Stimulated activated naive B cell treated with anti-CD40 and anti-IgM and Interleukin-4, amounts not matched to agents 10 μg/mL and 1 μg/mL and 100 μg/mL, for 72 hours (primary cell): ENCODE measurements at regions not wholly inside any gene's neighbourhood (a gene's known extent, or its start where the extent isn't known, plus 50 kb on each side); places are given as distances from the start of the nearest gene placed in this dataset.

Experiments used
- ATAC-seq, 2 donors: fragments of 150-1000 bp; cut with Tn5 transposase; replicated peaks; 2 replicates each; pipeline ENCODE4 v1.10.0; 2021; ENCODE audit warnings: moderate library complexity in 1 of 2
- DNase-seq: peaks from one replicate; pipeline ENCODE4 v3.0.0; 2021
- H3K27ac Mint-ChIP-seq: one replicate; pipeline ENCODE4 v1.8.0; 2022; ENCODE audit warnings: mild to moderate bottlenecking, mixed read lengths
- H3K27me3 Mint-ChIP-seq, 2 donors: one replicate each; pipeline ENCODE4 v1.8.0; 2022; ENCODE audit warnings: mixed read lengths in 2 of 2
- H3K36me3 Mint-ChIP-seq, 2 donors: one replicate each; pipeline ENCODE4 v1.8.0; 2022; ENCODE audit warnings: mixed read lengths in 2 of 2, mild to moderate bottlenecking in 1 of 2
- H3K4me1 Mint-ChIP-seq, 2 donors: one replicate each; pipeline ENCODE4 v1.8.0; 2022; ENCODE audit warnings: mixed read lengths in 2 of 2, mild to moderate bottlenecking in 1 of 2
- H3K4me3 Mint-ChIP-seq, 2 donors: one replicate each; pipeline ENCODE4 v1.8.0; 2022; ENCODE audit warnings: mild to moderate bottlenecking in 2 of 2, mixed read lengths in 2 of 2, moderate library complexity in 1 of 2
- H3K9me3 Mint-ChIP-seq, 2 donors: one replicate each; pipeline ENCODE4 v1.8.0; 2022; ENCODE audit warnings: mixed read lengths in 2 of 2, mild to moderate bottlenecking in 1 of 2

DNA sequence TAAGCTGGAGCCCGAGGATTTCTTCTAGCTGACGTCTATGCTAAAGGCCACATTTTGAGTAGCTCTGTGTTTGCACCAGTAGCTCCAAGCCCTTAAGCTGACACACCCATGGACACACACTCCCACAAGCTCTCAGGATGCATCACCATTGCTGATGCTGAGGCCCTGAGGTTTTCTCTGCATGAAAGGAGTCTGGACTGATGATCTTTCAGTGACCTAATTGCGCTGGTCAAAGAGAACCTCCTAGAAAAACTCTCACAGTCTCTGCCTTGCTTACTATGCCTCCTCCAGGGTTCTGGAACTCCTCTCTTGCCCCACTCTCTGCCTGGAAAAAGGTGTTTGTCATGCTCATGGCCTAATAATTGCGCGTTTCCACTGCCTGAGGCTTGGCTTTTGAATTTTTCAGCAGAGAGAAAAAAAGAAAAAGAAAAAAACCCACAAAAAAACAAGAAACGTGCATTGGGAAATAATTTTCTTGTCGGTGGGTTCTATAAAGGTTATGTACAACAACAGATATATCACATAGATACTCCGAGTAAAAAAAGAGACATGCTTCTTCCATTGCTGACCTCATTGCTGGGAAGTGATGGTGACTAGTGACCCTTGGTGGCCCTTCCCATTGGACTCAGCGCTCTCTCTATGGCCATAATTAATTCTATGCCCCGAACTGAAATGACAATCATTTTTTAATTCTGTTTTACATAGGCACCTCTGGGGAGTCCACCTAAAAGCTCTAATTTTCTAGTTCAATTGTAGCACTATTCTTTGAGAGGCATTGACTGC lies 297.0 kb downstream of the TDRD15 start:
- Mint-ChIP-seq H3K4me3 (no peak overlapping the region), H3K27ac (no peak overlapping the region), H3K4me1 (no peaks in the 10 kb centered on the region), H3K27me3 (no peaks in the 10 kb centered on the region), H3K9me3 (peaks cover 3 to 9% of the 10 kb centered on the region in 2 donors), H3K36me3 (no peaks in the 10 kb centered on the region)
- ATAC-seq (no peak), DNase-seq (no peak)

DNA sequence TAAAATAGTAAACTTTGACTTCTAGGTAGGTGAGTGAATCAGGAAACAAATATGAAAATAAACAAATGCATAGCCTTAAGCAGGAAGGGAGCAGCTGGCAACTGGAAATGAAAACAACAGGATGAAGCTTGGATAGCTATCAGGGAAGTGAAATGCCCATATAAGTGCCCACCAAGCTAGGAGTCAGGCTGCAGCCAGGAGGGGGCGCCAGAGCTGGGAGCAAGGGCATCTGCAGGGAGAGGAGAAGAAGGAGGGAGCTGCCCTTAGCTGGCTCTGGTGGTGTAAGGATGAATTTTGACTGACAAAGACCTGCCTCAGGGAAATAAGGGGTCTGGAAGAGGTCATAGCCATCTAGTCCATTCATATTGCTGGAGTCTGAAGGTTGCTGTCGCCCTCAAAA lies 298.3 kb downstream of the TDRD15 start:
- H3K27me3 Mint-ChIP-seq, result no peaks in the 10 kb centered on the region
- no peaks in the 10 kb centered on the region for H3K36me3 Mint-ChIP-seq
- ATAC-seq, result no peak
- no peaks in the 10 kb centered on the region for H3K4me1 Mint-ChIP-seq
- no peak overlapping the region for H3K27ac Mint-ChIP-seq
- H3K4me3 Mint-ChIP-seq, result no peak overlapping the region
- DNase-seq, result no peak
- H3K9me3 Mint-ChIP-seq, result peaks cover 3 to 7% of the 10 kb centered on the region in 2 donors

DNA sequence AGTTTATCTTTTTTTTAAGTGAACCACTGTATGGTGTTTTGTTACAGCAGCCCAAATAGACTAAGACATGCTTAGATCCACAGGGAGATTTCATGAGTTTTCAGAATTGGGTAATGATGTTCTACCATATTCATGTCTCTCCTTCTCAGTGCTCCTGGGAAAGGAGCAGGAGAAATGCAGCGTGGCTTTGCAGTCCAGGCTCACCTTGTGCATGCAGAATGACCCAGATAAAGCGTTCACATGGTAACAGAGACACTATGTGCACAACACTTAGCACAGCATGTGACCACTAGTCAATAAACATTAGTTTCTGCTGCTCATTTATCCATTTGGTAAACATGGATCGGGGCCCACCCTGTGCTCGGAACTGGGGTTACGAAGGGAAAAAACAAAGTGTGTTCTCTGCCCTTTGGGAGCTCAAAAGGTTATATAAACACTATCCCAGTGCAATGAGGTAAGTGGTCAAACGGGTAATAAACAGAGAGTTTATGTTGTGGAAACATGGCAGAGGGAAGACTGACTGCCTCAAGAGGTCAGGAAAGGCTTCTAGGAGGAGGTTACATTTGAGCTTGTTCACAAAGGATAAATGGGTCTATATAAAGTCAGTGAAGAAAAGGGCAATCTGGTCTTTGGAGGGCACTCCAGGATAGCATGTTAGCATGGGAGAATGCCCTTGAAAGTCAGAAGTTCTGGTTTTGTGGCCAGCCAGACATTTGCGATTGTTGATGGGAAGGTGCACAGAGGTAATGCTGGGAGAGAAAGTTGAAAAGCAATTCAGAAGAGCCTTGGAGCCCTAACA lies 299.2 kb downstream of the TDRD15 start:
- Mint-ChIP-seq H3K36me3 (no peaks in the 10 kb centered on the region), H3K27ac (no peak overlapping the region), H3K4me1 (no peaks in the 10 kb centered on the region), H3K4me3 (no peak overlapping the region), H3K27me3 (no peaks in the 10 kb centered on the region), H3K9me3 (peaks cover 3 to 7% of the 10 kb centered on the region in 2 donors)
- DNase-seq (no peak), ATAC-seq (no peak)

DNA sequence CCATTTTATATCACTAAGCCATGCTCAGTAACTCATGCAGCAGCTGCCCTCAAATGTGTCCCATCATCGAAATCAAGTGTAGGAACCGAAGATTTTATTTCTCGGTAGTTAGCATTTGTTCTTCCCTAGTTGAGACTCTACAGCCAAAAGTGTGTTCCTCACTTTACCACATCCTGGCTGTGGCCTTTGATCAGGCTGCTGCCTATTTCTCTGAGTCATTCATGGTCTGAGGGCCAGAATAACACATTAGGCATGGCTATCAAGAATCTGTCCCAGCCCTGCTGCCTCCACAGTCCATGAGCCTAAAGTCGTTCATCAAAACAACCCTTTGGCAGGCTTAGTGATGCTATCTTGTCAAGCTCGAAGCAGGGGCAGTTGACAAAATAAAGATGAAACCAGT lies 300.1 kb downstream of the TDRD15 start:
- ATAC-seq, result no peak
- Mint-ChIP-seq H3K4me1 (no peaks in the 10 kb centered on the region), H3K9me3 (peaks cover 3 to 7% of the 10 kb centered on the region in 2 donors), H3K4me3 (no peak overlapping the region), H3K36me3 (no peaks in the 10 kb centered on the region), H3K27ac (no peak overlapping the region), H3K27me3 (no peaks in the 10 kb centered on the region)
- DNase-seq, result no peak

DNA sequence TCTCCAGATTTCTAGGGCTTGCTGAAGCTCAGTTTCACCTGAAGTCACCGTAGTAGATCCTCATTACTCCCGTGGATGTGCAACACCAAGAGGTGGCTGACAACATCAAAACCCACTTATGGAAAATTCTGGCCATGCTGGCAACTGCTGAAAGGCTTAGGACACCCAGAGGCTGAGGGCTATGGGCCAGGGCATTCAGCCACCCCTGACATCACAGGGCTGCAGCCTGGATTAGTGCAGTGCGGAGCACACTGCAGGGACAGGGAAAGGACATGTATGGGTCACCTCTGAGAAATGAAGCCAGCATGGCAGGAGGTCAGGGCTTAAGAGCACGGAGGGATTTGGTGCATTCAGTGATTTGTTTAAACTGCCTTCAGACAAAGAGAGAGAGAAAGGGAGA lies 300.6 kb downstream of the TDRD15 start:
- Mint-ChIP-seq H3K27me3 (no peaks in the 10 kb centered on the region), H3K9me3 (peaks cover 3 to 7% of the 10 kb centered on the region in 2 donors), H3K4me1 (no peaks in the 10 kb centered on the region), H3K4me3 (no peak overlapping the region), H3K36me3 (no peaks in the 10 kb centered on the region), H3K27ac (no peak overlapping the region)
- no peak for DNase-seq
- ATAC-seq, result no peak

DNA sequence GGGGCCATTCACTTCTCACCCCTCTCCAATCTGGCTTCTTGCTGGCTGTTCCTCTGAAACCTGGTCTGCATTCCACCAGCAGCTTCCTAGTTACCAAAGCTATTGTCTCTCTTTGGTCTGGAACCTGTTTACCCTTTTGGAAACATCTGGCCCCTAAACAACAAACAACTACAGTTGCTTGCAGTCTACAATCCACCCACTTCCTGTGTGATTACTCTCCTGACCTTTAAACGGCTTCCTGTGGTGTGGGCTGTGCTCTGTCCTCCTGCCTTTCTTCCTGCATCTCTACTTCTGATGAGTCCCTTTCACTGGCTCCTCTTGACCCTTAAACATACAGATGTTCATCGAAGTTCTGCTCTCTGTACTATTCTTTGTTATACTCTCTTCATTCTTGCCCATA lies 303.8 kb downstream of the TDRD15 start:
- H3K27me3 Mint-ChIP-seq, result no peaks in the 10 kb centered on the region
- H3K4me3 Mint-ChIP-seq, result no peak overlapping the region
- ATAC-seq, result no peak
- peaks cover 4 to 6% of the 10 kb centered on the region in 2 donors for H3K9me3 Mint-ChIP-seq
- H3K4me1 Mint-ChIP-seq, result no peaks in the 10 kb centered on the region
- no peak overlapping the region for H3K27ac Mint-ChIP-seq
- DNase-seq, result no peak
- no peaks in the 10 kb centered on the region for H3K36me3 Mint-ChIP-seq

DNA sequence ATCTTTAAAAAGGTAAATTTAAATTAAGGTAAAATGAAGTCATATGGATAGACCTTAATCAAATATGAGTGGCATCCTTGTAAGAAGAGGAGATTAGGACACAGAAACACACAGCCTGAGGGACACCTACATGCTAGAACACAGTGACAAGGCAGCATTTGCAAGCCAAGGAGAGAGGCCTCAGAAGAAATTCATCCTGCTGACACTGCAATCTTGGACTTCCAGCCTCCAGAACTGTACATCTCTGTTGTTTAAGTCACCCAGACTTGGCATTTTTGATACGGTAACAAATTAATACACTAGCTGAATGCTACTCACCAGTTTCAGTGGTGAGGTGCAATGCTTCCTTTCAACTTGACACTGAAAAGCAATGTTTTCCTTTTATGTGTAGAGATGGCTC lies 305.0 kb downstream of the TDRD15 start:
- DNase-seq (no peak), ATAC-seq (no peak)
- no peaks in the 10 kb centered on the region for H3K36me3 Mint-ChIP-seq
- no peak overlapping the region for H3K4me3 Mint-ChIP-seq
- H3K9me3 Mint-ChIP-seq, result peaks cover 4 to 6% of the 10 kb centered on the region in 2 donors
- no peaks in the 10 kb centered on the region for H3K4me1 Mint-ChIP-seq
- H3K27me3 Mint-ChIP-seq, result no peaks in the 10 kb centered on the region
- no peak overlapping the region for H3K27ac Mint-ChIP-seq

DNA sequence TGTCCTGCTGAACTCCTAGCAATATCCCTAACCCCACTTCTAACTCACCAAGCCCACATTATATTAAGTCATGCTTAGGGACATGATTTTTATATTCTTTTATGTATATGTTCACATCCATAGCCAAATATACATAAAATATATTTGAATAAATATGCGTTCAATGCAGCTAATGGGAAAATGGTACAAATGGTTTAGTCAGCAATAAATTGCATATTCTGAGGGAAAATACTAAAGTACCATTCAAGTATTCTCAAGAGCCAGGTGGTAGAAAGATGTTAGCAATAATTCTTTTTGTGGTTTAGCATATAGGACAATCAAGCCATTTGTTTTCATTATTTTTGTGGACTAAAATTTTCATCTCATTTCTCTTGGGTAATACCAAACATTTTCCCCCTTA lies 306.0 kb downstream of the TDRD15 start:
- no peak overlapping the region for H3K4me3 Mint-ChIP-seq
- H3K27me3 Mint-ChIP-seq, result no peaks in the 10 kb centered on the region
- DNase-seq, result no peak
- no peak overlapping the region for H3K27ac Mint-ChIP-seq
- no peaks in the 10 kb centered on the region for H3K36me3 Mint-ChIP-seq
- no peaks in the 10 kb centered on the region for H3K4me1 Mint-ChIP-seq
- H3K9me3 Mint-ChIP-seq, result peaks cover 6% of the 10 kb centered on the region in 2 donors
- ATAC-seq, result no peak

DNA sequence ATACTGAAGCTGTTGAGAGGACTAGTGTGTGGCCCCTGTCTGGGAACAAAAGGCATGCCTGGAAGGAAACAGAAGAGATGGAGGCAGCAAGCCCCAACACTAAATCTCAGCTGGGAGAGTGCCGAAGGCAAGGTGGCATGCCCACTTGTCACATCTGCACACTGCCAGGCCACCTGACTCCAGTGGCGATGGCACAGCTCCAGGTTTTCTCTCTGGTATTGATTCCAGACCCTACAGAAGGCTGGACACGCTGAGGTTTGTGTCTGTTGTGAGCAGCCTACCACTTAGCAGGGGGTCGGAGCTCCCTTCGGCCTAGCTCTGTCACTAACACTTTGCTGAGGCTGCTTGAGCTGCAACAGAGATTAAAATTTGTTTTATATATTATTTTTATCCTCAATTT lies 307.3 kb downstream of the TDRD15 start:
- no peak overlapping the region for H3K27ac Mint-ChIP-seq
- H3K9me3 Mint-ChIP-seq, result peaks cover 6% of the 10 kb centered on the region in 2 donors
- no peaks in the 10 kb centered on the region for H3K4me1 Mint-ChIP-seq
- no peaks in the 10 kb centered on the region for H3K27me3 Mint-ChIP-seq
- ATAC-seq (no peak), DNase-seq (no peak)
- H3K36me3 Mint-ChIP-seq, result no peaks in the 10 kb centered on the region
- no peak overlapping the region for H3K4me3 Mint-ChIP-seq

DNA sequence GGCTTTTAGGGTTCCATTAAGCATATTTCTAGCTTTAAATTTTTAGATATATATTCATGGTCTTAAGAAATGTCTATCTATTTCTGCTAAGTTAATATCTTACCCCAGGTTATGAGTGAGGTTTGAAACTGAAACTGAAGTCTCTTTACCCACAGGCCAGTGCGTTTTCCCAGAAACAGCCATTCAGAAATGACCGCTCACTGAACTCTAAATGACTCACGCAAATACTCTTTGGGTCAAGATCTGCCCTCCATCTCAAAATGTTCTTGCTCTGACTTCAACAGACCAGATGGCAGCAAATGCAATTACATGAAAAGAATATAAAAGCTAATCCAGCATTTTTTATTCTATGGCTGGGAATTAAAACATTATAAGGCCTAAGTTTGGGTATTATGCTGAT lies 315.2 kb downstream of the TDRD15 start:
- Mint-ChIP-seq H3K36me3 (no peaks in the 10 kb centered on the region), H3K4me1 (no peaks in the 10 kb centered on the region), H3K9me3 (peaks cover 0 to 8% of the 10 kb centered on the region in 2 donors), H3K27ac (no peak overlapping the region), H3K4me3 (no peak overlapping the region), H3K27me3 (no peaks in the 10 kb centered on the region)
- DNase-seq (no peak), ATAC-seq (no peak)

DNA sequence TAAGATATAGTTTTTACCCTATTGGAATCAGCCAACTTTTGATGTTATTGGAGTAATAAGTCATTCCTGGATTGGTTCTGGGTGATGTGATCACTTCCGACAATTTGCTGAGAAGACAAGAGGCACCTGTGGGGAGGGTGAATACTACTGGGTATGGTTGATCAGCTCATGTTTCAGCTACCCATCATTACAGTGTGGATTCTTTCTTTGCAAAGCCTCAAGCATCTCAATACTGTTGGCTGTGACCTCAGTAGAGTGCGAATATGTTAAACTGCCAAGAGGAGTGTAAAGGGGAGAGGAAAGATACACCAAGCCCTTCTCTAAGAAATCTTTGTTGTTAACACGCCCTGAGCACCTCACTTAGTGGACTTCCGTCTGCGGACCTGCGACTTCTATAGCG lies 317.7 kb downstream of the TDRD15 start:
- ATAC-seq (no peak), DNase-seq (no peak)
- no peaks in the 10 kb centered on the region for H3K4me1 Mint-ChIP-seq
- peaks cover 0 to 5% of the 10 kb centered on the region in 2 donors for H3K9me3 Mint-ChIP-seq
- H3K27ac Mint-ChIP-seq, result no peak overlapping the region
- no peaks in the 10 kb centered on the region for H3K27me3 Mint-ChIP-seq
- no peak overlapping the region for H3K4me3 Mint-ChIP-seq
- no peaks in the 10 kb centered on the region for H3K36me3 Mint-ChIP-seq

DNA sequence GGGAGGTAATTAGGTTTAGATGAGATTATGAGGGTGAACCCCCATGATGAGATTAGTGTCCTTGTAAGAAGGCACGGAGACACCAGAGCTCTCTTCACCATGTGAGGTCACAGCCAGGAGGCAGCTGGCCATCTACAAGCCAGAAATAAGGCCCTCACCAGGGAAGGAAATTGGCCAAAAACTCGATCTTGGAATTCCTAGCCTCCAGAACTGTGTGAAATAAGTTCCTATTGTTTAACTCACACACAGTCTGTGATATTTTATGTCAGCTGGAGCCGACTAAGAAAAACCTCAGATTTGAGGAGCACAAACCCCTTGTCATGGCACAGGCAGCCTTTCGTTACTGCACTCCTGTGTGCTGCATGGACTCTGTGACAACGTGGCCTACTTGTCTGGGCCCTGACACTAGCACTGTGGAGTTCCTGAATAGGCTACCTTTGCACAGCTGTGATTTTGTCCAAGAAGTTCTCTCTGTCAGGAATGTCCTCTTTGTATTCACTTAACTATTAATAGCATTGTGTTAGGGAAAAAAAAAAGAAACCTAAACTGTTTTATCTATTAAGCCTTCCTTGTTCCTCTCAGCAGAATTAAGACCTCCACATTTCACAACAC lies 319.8 kb downstream of the TDRD15 start:
- DNase-seq (no peak), ATAC-seq (no peak)
- H3K36me3 Mint-ChIP-seq, result no peaks in the 10 kb centered on the region
- no peaks in the 10 kb centered on the region for H3K27me3 Mint-ChIP-seq
- no peaks in the 10 kb centered on the region for H3K4me1 Mint-ChIP-seq
- no peak overlapping the region for H3K27ac Mint-ChIP-seq
- H3K4me3 Mint-ChIP-seq, result no peak overlapping the region
- peaks cover 0 to 4% of the 10 kb centered on the region in 2 donors for H3K9me3 Mint-ChIP-seq

DNA sequence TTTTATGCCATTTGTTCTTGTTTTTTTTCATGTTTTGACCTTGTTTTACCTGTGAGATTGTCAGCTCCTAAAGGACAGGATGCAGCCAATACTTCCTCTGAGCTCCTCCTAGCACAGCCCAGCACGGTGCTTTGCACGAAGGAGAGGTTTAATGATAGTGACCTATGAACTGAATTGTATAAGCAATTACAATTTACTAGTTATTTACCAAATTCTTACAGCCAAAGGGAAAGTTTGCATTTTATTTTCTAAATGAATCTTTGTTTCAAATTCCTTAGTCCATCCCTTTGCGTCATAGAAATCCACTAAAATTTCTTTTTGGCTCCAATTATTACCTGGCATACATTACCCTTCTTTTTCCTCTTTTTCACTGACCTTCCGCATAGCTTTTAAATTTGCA lies 326.1 kb downstream of the TDRD15 start:
- peaks cover 0 to 1% of the 10 kb centered on the region in 2 donors for H3K9me3 Mint-ChIP-seq
- H3K4me3 Mint-ChIP-seq, result no peak overlapping the region
- no peak overlapping the region for H3K27ac Mint-ChIP-seq
- H3K4me1 Mint-ChIP-seq, result no peaks in the 10 kb centered on the region
- H3K36me3 Mint-ChIP-seq, result no peaks in the 10 kb centered on the region
- DNase-seq (no peak), ATAC-seq (no peak)
- H3K27me3 Mint-ChIP-seq, result no peaks in the 10 kb centered on the region

DNA sequence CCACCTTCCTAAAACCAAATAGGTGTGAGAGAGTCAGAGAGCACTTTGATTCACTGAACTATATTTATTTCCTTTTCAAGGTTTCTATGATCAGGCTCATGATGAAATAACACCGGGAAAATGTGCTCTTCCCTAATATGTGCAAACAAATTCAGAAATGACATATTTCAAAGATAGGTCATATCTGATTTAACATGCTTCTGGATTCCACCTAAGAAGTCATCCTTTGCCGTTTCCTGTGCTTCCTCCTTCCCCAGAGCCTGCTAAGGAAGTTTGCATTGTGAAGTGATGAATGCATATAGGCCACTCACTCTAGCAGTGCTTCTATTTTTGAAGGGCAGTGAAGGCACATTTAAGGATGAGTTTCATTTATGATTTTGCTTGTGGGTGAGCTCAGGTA lies 327.6 kb downstream of the TDRD15 start:
- no peak overlapping the region for H3K4me3 Mint-ChIP-seq
- no peak for DNase-seq

DNA sequence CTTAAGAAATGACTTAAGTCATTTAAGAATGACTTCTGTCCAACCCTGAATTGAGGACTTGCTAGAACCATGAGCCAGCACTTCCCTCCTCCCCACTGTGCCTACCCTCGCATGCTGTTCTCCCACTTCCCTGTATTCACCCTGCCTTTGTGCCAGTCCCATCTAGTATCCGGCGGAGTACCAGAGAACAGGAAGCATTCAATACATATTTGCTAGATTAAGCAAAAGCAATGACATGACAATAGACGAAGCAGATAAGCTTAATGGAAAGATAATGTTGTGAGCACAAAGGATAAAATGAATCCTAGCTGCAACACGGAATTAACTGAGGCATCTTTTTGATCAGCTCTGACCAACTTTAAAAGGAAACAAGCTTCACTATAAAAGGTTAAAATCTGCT lies 328.5 kb downstream of the TDRD15 start:
- no peaks in the 10 kb centered on the region for H3K36me3 Mint-ChIP-seq
- H3K4me3 Mint-ChIP-seq, result no peak overlapping the region
- no peaks in the 10 kb centered on the region for H3K9me3 Mint-ChIP-seq
- H3K4me1 Mint-ChIP-seq, result no peaks in the 10 kb centered on the region
- H3K27me3 Mint-ChIP-seq, result no peaks in the 10 kb centered on the region
- H3K27ac Mint-ChIP-seq, result no peak overlapping the region
- DNase-seq (no peak), ATAC-seq (no peak)

More for the DNA sequence above, 327.6 kb downstream of the TDRD15 start:
- Mint-ChIP-seq H3K36me3 (no peaks in the 10 kb centered on the region), H3K27ac (no peak overlapping the region), H3K9me3 (peaks cover 0 to 1% of the 10 kb centered on the region in 2 donors), H3K27me3 (no peaks in the 10 kb centered on the region), H3K4me1 (no peaks in the 10 kb centered on the region)
- ATAC-seq, result no peak
